ENCODE measurements at regions not wholly inside any gene's neighbourhood (a gene's known extent, or its start where the extent isn't known, plus 50 kb on each side); places are given as distances from the start of the nearest gene placed in this dataset.

- TF ChIP-seq ZNF518A (tag by site-specific recombination; conservative IDR thresholded peaks at IDR 0.05; ENCODE audit: low read depth) (no peak), ZNF707 (tag by site-specific recombination; IDR thresholded peaks at IDR 0.05) (no peak), RBAK (tag by site-specific recombination; IDR thresholded peaks at IDR 0.05) (no peak), ZNF155 (tag by site-specific recombination; IDR thresholded peaks at IDR 0.05) (no peak), ZNF433 (tag by site-specific recombination; IDR thresholded peaks at IDR 0.05; ENCODE audit: low read depth) (no peak), BCL11B (tag by site-specific recombination; IDR thresholded peaks at IDR 0.05; ENCODE audit: low read depth) (no peak), ZFP3 (tag by site-specific recombination; IDR thresholded peaks at IDR 0.05; ENCODE audit: low read depth) (no peak), FEZF1 (tag by site-specific recombination; IDR thresholded peaks at IDR 0.05) (no peak), GLIS1 (tag by site-specific recombination; IDR thresholded peaks at IDR 0.05) (no peak), SCRT2 (tag by site-specific recombination; IDR thresholded peaks at IDR 0.05) (peak; percentile 70), ZNF362 (tag by site-specific recombination; IDR thresholded peaks at IDR 0.05) (no peak), ZNF600 (tag by site-specific recombination; IDR thresholded peaks at IDR 0.05) (no peak), ZNF221 (tag by site-specific recombination; IDR thresholded peaks at IDR 0.05; ENCODE audit: borderline replicate concordance) (no peak), ZNF621 (tag by site-specific recombination; IDR thresholded peaks at IDR 0.05) (no peak), ZNF214 (tag by site-specific recombination; IDR thresholded peaks at IDR 0.05; ENCODE audit: borderline replicate concordance) (no peak), ZNF138 (tag by site-specific recombination; IDR thresholded peaks at IDR 0.05; ENCODE audit: borderline replicate concordance) (no peak), ZFP69B (tag by site-specific recombination; IDR thresholded peaks at IDR 0.05) (no peak), ZNF610 (tag by site-specific recombination; IDR thresholded peaks at IDR 0.05; ENCODE audit: borderline replicate concordance) (no peak), ZNF366 (tag by site-specific recombination; conservative IDR thresholded peaks at IDR 0.05) (no peak), ZNF623 (tag by site-specific recombination; IDR thresholded peaks at IDR 0.05) (no peak), ZNF501 (tag by site-specific recombination; IDR thresholded peaks at IDR 0.05) (no peak), ZNF148 (tag by site-specific recombination; IDR thresholded peaks at IDR 0.05; ENCODE audit: borderline replicate concordance) (no peak), ZNF184 (tag by site-specific recombination; IDR thresholded peaks at IDR 0.05) (no peak), BCL11A (tag by site-specific recombination; IDR thresholded peaks at IDR 0.05; ENCODE audit: low read depth) (no peak), ZNF239 (tag by site-specific recombination; IDR thresholded peaks at IDR 0.05) (no peak), ZNF169 (tag by site-specific recombination; IDR thresholded peaks at IDR 0.05) (no peak)
- TF ChIP-seq, protein P1, sequence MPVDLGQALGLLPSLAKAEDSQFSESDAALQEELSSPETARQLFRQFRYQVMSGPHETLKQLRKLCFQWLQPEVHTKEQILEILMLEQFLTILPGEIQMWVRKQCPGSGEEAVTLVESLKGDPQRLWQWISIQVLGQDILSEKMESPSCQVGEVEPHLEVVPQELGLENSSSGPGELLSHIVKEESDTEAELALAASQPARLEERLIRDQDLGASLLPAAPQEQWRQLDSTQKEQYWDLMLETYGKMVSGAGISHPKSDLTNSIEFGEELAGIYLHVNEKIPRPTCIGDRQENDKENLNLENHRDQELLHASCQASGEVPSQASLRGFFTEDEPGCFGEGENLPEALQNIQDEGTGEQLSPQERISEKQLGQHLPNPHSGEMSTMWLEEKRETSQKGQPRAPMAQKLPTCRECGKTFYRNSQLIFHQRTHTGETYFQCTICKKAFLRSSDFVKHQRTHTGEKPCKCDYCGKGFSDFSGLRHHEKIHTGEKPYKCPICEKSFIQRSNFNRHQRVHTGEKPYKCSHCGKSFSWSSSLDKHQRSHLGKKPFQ (tag by site-specific recombination; IDR thresholded peaks at IDR 0.05): no peak
- TF ChIP-seq, protein P2, sequence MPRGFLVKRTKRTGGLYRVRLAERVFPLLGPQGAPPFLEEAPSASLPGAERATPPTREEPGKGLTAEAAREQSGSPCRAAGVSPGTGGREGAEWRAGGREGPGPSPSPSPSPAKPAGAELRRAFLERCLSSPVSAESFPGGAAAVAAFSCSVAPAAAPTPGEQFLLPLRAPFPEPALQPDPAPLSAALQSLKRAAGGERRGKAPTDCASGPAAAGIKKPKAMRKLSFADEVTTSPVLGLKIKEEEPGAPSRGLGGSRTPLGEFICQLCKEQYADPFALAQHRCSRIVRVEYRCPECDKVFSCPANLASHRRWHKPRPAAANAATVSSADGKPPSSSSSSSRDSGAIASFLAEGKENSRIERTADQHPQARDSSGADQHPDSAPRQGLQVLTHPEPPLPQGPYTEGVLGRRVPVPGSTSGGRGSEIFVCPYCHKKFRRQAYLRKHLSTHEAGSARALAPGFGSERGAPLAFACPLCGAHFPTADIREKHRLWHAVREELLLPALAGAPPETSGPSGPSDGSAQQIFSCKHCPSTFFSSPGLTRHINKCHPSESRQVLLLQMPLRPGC (tag by site-specific recombination; IDR thresholded peaks at IDR 0.05): no peak
Measured at GRCh38 chr10:69716711-69717560, 84.8 kb upstream of the COL13A1 start (continued).
